ENCODE measurements at regions not wholly inside any gene's neighbourhood (a gene's known extent, or its start where the extent isn't known, plus 50 kb on each side); places are given as distances from the start of the nearest gene placed in this dataset.

DNA sequence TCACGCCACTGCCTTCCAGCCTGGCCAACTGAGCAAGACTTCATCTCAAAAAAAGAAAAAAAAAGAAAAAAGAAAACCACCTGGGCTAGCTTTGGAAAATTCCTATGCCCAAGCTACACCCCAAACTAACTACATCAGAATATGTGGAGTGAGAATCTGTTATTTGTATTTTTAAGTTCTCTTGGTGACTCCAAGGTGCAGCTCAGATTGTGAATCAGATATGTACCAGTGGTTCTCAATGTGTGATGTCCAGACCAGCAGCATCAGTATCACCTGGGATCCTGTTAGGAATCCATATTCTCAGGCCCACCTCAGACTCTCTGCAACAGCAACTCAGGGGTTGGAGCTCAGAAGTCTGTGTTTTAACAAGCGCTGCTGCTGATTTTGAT lies 376.8 kb downstream of the EDEM1 start:
- H3K36me3 ChIP-seq (ENCODE audit: insufficient read depth, low read length): no peaks in the 10 kb centered on the region
- H3K4me1 ChIP-seq (ENCODE audit: insufficient read depth, low read length): no peaks in the 10 kb centered on the region
- H3K9me3 ChIP-seq (ENCODE audit: control insufficient read depth, insufficient read depth, low read length): no peaks in the 10 kb centered on the region
- no peak overlapping the region for H3K9ac ChIP-seq (ENCODE audit: low read depth, low read length)

DNA sequence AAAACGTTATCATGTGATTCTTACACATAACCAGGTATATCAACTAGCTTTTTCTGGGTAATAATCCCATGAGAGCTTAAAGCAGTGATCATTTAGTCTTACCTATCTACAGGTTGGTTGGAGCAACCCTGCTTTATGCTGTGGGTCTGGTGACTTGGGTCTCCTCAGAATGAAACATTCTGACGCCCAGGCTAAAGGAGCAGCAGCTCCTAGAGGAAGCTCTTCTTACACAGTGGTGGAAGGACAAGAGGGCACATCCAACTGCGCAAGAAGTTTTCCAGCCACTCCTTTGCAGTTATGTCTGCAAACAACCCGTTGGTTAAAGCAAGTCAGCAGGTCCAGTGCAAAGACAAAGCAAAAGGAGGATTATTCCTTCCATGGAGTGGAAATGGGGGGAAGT lies 377.5 kb downstream of the EDEM1 start:
- Histone ChIP-seq H3K36me3 (ENCODE audit: insufficient read depth, low read length) (no peaks in the 10 kb centered on the region), H3K9ac (ENCODE audit: low read depth, low read length) (no peak overlapping the region), H3K9me3 (ENCODE audit: control insufficient read depth, insufficient read depth, low read length) (peaks cover 3% of the 10 kb centered on the region; the same call in 1 of the 2 replicates), H3K4me1 (ENCODE audit: insufficient read depth, low read length) (no peaks in the 10 kb centered on the region)

DNA sequence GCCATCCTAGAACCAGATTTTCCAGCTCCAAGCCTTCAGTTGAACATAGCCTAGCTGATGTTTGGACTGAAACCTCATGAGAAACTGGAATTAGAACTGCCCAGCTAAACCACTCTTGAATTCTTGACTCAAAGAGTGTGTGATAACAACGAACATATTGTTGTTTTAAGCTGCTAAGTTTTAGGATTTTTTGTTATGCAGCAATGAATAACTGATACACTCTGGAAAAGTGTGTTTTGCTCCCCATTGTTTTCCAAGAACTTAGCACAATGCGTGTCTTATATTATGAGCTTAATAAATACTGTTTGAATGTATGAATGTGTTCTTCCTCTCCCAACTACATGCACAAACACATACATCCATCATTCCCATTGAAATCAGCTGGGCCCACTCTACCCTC lies 379.6 kb downstream of the EDEM1 start:
- Histone ChIP-seq H3K36me3 (ENCODE audit: insufficient read depth, low read length) (no peaks in the 10 kb centered on the region), H3K9me3 (ENCODE audit: control insufficient read depth, insufficient read depth, low read length) (peaks cover 3% of the 10 kb centered on the region; the same call in 1 of the 2 replicates), H3K4me1 (ENCODE audit: insufficient read depth, low read length) (no peaks in the 10 kb centered on the region), H3K9ac (ENCODE audit: low read depth, low read length) (no peak overlapping the region)

- no peaks in the 10 kb centered on the region; the same call in 1 of the 2 replicates for H3K4me1 ChIP-seq (ENCODE audit: insufficient read depth, low read length)
- peaks cover 3% of the 10 kb centered on the region; the same call in 1 of the 2 replicates for H3K9me3 ChIP-seq (ENCODE audit: control insufficient read depth, insufficient read depth, low read length)
- H3K36me3 ChIP-seq (ENCODE audit: insufficient read depth, low read length): no peaks in the 10 kb centered on the region
- H3K9ac ChIP-seq (ENCODE audit: low read depth, low read length): no peak overlapping the region
These were observed 380.9 kb downstream of the EDEM1 start for GRCh38 chr3:5568451-5568850.

DNA sequence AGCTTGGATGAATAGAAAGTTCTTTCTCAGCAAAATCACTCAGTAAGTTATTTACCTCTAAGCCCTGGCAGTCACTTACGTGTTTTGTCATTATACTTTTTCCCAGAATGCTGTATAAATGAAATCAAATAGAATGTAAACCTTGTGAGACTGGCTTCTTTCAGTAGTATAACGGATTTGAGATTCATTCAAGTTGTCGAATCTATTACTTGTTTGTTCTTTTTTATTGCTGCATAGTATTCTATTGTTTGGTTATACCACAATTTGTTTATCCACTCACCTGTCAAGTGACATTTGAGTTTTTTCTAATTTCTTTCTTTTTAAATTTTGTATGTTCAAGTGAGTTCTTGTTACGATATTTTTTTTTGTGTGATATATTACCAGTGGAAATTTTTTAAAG lies 381.6 kb downstream of the EDEM1 start:
- no peaks in the 10 kb centered on the region; the same call in 1 of the 2 replicates for H3K4me1 ChIP-seq (ENCODE audit: insufficient read depth, low read length)
- H3K36me3 ChIP-seq (ENCODE audit: insufficient read depth, low read length): no peaks in the 10 kb centered on the region
- H3K9me3 ChIP-seq (ENCODE audit: control insufficient read depth, insufficient read depth, low read length): peaks cover 3% of the 10 kb centered on the region; the same call in 1 of the 2 replicates
- no peak overlapping the region for H3K9ac ChIP-seq (ENCODE audit: low read depth, low read length)

- Histone ChIP-seq H3K36me3 (ENCODE audit: insufficient read depth, low read length) (no peaks in the 10 kb centered on the region), H3K9me3 (ENCODE audit: control insufficient read depth, insufficient read depth, low read length) (peaks cover 3% of the 10 kb centered on the region; the same call in 1 of the 2 replicates), H3K4me1 (ENCODE audit: insufficient read depth, low read length) (no peaks in the 10 kb centered on the region; the same call in 1 of the 2 replicates), H3K9ac (ENCODE audit: low read depth, low read length) (no peak overlapping the region)
These were observed 384.7 kb downstream of the EDEM1 start for GRCh38 chr3:5572168-5572567.

DNA sequence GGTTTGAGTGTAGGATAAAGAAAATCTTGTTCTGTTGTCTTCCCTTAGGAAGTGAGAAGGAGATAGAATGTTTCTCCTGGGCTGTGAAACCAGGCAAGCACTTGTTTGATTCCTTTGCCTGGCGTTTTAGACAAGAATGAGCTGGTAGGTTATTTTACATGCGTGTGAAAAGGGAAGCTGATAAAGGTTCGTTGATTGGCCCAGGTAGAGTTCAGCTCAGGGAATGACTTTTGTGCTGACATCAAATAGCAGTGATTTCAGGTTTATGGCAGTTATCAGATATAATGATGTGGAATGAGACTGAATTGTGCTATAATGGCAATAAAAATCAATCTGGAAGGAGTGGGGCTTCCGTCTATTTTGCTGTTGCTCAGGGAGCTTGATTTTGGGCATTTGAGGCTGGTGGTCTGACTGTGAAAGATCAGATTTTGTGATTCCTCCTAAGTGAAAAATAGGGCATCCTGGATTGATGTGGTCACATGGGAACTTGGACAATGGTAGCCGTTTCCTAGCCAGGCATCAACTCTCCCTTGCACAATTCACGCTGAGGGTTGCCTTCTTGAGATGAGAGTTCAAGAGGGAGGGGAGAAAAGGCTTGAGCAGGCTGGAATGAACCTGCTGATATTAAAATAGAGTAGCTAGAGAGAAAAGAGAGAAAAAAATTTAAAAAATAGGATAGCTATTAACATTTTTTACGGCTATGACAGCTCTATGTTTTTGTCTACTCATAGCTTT lies 388.9 kb downstream of the EDEM1 start:
- Histone ChIP-seq H3K9me3 (ENCODE audit: control insufficient read depth, insufficient read depth, low read length) (no peaks in the 10 kb centered on the region), H3K36me3 (ENCODE audit: insufficient read depth, low read length) (no peaks in the 10 kb centered on the region), H3K4me1 (ENCODE audit: insufficient read depth, low read length) (no peaks in the 10 kb centered on the region; the same call in 1 of the 2 replicates), H3K9ac (ENCODE audit: low read depth, low read length) (no peak overlapping the region)

DNA sequence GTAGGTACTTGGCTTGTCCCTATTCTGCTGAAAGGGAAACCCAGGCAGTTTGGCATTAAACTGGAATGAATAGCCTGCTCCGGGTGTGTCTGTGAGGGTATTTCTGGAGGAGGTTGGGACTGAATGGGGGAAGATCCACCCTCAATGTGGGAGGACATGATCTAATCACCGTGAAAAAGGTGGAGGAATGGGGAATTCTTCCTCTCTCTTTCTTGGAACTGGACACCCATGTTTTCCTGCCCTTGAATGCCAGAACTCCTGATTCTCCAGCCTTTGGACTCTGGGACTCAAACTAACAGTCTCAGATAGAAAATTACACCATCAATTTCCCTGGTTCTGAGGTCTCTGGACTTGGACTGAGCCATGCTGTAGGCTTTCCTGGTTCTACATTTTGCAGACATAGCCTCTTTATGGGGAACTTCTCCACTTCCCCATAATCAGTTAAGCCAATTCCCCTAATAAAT lies 391.7 kb downstream of the EDEM1 start:
- no peaks in the 10 kb centered on the region for H3K36me3 ChIP-seq (ENCODE audit: insufficient read depth, low read length)

GRCh38 chr3:5579946-5580345 lies 392.4 kb downstream of the EDEM1 start:
- H3K36me3 ChIP-seq (ENCODE audit: insufficient read depth, low read length): no peaks in the 10 kb centered on the region
- H3K9ac ChIP-seq (ENCODE audit: low read depth, low read length): no peak overlapping the region
- H3K4me1 ChIP-seq (ENCODE audit: insufficient read depth, low read length): no peaks in the 10 kb centered on the region

More for the DNA sequence above, 391.7 kb downstream of the EDEM1 start:
- H3K9me3 ChIP-seq (ENCODE audit: control insufficient read depth, insufficient read depth, low read length): no peaks in the 10 kb centered on the region
- no peak overlapping the region for H3K9ac ChIP-seq (ENCODE audit: low read depth, low read length)
- no peaks in the 10 kb centered on the region for H3K4me1 ChIP-seq (ENCODE audit: insufficient read depth, low read length)

GRCh38 chr3:5580826-5581225 lies 393.3 kb downstream of the EDEM1 start:
- Histone ChIP-seq H3K36me3 (ENCODE audit: insufficient read depth, low read length) (no peaks in the 10 kb centered on the region), H3K9ac (ENCODE audit: low read depth, low read length) (no peak overlapping the region), H3K9me3 (ENCODE audit: control insufficient read depth, insufficient read depth, low read length) (no peaks in the 10 kb centered on the region)

More at GRCh38 chr3:5579946-5580345, 392.4 kb downstream of the EDEM1 start:
- no peaks in the 10 kb centered on the region for H3K9me3 ChIP-seq (ENCODE audit: control insufficient read depth, insufficient read depth, low read length)

DNA sequence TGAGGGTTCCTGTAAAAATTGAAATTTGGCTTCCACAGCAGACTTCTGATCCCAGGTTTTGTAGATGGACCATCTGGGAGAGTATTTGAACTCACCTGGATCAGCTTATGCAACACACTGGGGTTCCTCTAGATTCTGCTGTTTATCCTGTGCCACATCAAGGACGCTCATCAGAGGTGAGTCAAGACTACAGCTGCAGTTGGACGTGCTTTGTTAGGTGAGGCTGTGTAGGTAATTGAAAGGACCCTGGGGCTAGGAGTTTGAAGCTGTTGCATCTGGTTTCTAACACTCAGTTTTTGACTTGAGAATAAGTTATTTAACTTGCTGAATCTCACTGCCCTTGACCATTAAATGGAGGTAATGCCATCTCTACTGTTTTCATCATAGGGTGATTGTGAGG lies 394.2 kb downstream of the EDEM1 start:
- no peaks in the 10 kb centered on the region for H3K36me3 ChIP-seq (ENCODE audit: insufficient read depth, low read length)
- no peak overlapping the region for H3K9ac ChIP-seq (ENCODE audit: low read depth, low read length)
- H3K4me1 ChIP-seq (ENCODE audit: insufficient read depth, low read length): no peaks in the 10 kb centered on the region
- no peaks in the 10 kb centered on the region for H3K9me3 ChIP-seq (ENCODE audit: control insufficient read depth, insufficient read depth, low read length)

More at GRCh38 chr3:5580826-5581225, 393.3 kb downstream of the EDEM1 start:
- no peaks in the 10 kb centered on the region for H3K4me1 ChIP-seq (ENCODE audit: insufficient read depth, low read length)

DNA sequence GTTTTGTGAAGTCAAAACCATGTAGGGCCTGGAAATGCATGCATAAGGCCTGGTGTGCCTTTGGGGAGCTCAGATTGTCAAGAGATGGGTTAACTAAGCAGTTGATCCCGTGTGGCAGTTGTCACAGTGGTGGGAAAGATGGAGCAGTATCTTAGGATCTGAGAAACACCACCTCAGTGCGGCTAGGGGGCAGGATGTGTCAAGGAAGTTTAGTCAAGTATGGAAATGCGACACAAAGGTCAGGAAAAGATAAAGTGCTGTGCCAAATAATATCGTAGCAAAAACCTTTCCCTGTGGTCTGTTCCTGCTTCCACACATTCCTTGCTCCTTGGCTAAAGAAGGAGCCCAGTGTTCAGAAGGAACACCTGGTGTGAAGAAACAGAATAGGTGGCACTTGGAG lies 396.4 kb downstream of the EDEM1 start:
- Histone ChIP-seq H3K36me3 (ENCODE audit: insufficient read depth, low read length) (no peaks in the 10 kb centered on the region), H3K9ac (ENCODE audit: low read depth, low read length) (no peak overlapping the region), H3K4me1 (ENCODE audit: insufficient read depth, low read length) (no peaks in the 10 kb centered on the region), H3K9me3 (ENCODE audit: control insufficient read depth, insufficient read depth, low read length) (no peaks in the 10 kb centered on the region)

DNA sequence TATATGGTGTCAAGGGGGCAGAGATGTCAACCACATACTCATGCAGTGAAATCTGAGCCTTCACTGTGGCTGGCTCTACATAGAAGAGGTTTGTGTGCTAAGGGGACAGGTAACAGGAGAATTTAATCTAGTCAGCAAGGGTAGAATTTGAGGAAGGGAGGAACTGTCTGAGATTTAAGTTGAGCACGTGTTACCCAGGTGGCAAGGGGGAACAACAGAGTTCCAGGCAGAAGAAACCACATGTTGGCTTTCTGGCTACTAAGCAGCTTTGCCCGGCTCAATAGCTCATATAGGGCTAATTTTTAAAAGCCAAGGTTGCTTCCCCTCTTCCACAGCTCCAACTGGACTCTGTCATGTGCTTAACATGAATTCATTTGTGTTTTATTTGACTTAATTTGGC lies 397.6 kb downstream of the EDEM1 start:
- H3K9me3 ChIP-seq (ENCODE audit: control insufficient read depth, insufficient read depth, low read length): no peaks in the 10 kb centered on the region
- no peaks in the 10 kb centered on the region for H3K4me1 ChIP-seq (ENCODE audit: insufficient read depth, low read length)
- no peaks in the 10 kb centered on the region for H3K36me3 ChIP-seq (ENCODE audit: insufficient read depth, low read length)
- H3K9ac ChIP-seq (ENCODE audit: low read depth, low read length): no peak overlapping the region

GRCh38 chr3:5606884-5607472 lies 419.5 kb downstream of the EDEM1 start:
- no peaks in the 10 kb centered on the region for H3K36me3 ChIP-seq (ENCODE audit: insufficient read depth, low read length)
- H3K9ac ChIP-seq (ENCODE audit: low read depth, low read length): no peak overlapping the region
- H3K9me3 ChIP-seq (ENCODE audit: control insufficient read depth, insufficient read depth, low read length): no peaks in the 10 kb centered on the region
- H3K4me1 ChIP-seq (ENCODE audit: insufficient read depth, low read length): no peaks in the 10 kb centered on the region

- Histone ChIP-seq H3K4me1 (ENCODE audit: insufficient read depth, low read length) (no peaks in the 10 kb centered on the region), H3K9ac (ENCODE audit: low read depth, low read length) (no peak overlapping the region), H3K36me3 (ENCODE audit: insufficient read depth, low read length) (no peaks in the 10 kb centered on the region), H3K9me3 (ENCODE audit: control insufficient read depth, insufficient read depth, low read length) (no peaks in the 10 kb centered on the region)
These were observed 420.1 kb downstream of the EDEM1 start for GRCh38 chr3:5607581-5607980.
